ENCODE measurements at regions not wholly inside any gene's neighbourhood (a gene's known extent, or its start where the extent isn't known, plus 50 kb on each side); places are given as distances from the start of the nearest gene placed in this dataset.

DNA sequence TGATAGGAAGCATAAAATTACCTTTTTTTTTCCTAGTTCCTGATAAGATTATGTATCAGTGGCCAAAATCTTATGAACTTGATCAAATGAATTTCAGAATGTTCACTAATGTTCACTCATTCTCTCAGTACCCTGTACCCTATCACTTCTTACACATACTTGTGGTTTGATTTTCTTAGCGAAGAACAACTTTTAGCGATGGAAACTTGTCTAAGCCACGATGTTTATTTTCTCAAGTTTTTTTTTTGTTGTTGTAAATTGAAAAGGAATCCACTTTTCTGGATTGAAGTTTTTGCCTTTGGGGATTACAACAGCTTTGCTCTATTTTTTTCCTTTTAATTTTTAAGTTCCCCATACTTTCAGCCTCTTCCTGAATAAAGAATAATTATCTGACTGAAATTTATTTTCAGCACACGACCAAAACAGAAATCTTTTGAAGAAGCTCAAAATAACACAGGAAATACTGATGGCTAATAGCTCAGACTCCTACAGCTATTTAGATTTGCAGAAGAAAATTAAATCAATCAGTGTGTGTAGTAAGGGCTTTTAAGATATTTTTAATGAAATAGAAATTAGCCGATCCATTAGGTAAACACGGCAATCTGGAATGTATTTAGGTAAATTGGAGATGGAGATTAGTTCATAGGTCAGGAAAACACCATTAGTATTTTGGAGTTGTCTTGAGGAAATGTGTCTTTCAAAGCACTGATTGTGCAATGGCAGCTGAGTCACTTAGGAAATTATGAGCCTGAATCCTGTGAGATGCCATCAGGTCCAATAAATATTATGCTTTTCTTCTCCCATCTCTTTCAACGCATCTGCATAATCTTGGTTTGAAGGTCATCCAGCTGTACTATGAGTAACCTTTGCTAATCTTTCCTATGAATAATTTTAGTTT lies 217.5 kb downstream of the GJA1 start:
- TF ChIP-seq POLR2A (IDR thresholded peaks at IDR 0.05; ENCODE audit: low read depth, low read length) (no peak), POLR2AphosphoS5 (IDR thresholded peaks at IDR 0.05; ENCODE audit: low read depth, low read length) (no peak), TAF1 (IDR thresholded peaks at IDR 0.05; ENCODE audit: low read depth, low read length) (no peak), PAX5 (IDR thresholded peaks at IDR 0.05; ENCODE audit: insufficient read depth, low read length, severe bottlenecking) (no peak)
